Loucy (cell line): ENCODE measurements at regions not wholly inside any gene's neighbourhood (a gene's known extent, or its start where the extent isn't known, plus 50 kb on each side); places are given as distances from the start of the nearest gene placed in this dataset.

Source experiments
- H2AFZ ChIP-seq: fragments of 200-600 bp; sonication (generic); 2 replicates; pipeline ENCODE4 v1.6.0; 2016; ENCODE audit warnings: antibody characterized with exemption, mild to moderate bottlenecking, low read length, moderate library complexity
- H3F3A ChIP-seq: fragments of 200-600 bp; 2 replicates; pipeline ENCODE4 v1.6.0; 2016; ENCODE audit warnings: antibody characterized with exemption, low read depth, mild to moderate bottlenecking
- H3K27me3 ChIP-seq: fragments of 200-600 bp; sonication (generic); 2 replicates; pipeline ENCODE4 v1.6.1; 2014; ENCODE audit warnings: low read length, mild to moderate bottlenecking; ENCODE audit not compliant: insufficient read depth, poor library complexity, severe bottlenecking
- H3K36me3 ChIP-seq: fragments of 200-600 bp; sonication (generic); 2 replicates; pipeline ENCODE4 v1.6.1; 2016; ENCODE audit warnings: low read length; ENCODE audit not compliant: insufficient read depth
- H3K4me1 ChIP-seq: fragments of 200-600 bp; sonication (generic); 2 replicates; pipeline ENCODE4 v1.5.1; 2014; ENCODE audit warnings: low read length, mild to moderate bottlenecking; ENCODE audit not compliant: insufficient read depth, poor library complexity, severe bottlenecking
- H3K4me2 ChIP-seq: fragments of 200-600 bp; sonication (generic); 2 replicates; pipeline ENCODE4 v1.6.0; 2014; ENCODE audit warnings: antibody characterized with exemption, low read length, low read depth, mild to moderate bottlenecking; ENCODE audit not compliant: poor library complexity, severe bottlenecking
- H3K4me3 ChIP-seq: fragments of 200-600 bp; sonication (generic); 2 replicates; pipeline ENCODE4 v1.5.1; 2014; ENCODE audit warnings: low read length, mild to moderate bottlenecking, mixed read lengths; ENCODE audit not compliant: poor library complexity, severe bottlenecking
- H3K79me2 ChIP-seq: fragments of 200-600 bp; sonication (generic); 2 replicates; pipeline ENCODE4 v1.6.1; 2014; ENCODE audit warnings: low read length; ENCODE audit not compliant: insufficient read depth
- H3K9ac ChIP-seq: fragments of 200-600 bp; sonication (generic); 2 replicates; pipeline ENCODE4 v1.6.0; 2014; ENCODE audit warnings: mild to moderate bottlenecking, low read depth, low read length, moderate library complexity; ENCODE audit not compliant: poor library complexity, severe bottlenecking
- H3K9me2 ChIP-seq: fragments of 200-600 bp; sonication (generic); replicated peaks from 2 replicates; pipeline ENCODE4 v1.6.1; 2016; ENCODE audit warnings: low read depth, low read length, mixed read lengths
- H3K9me3 ChIP-seq: fragments of 200-600 bp; sonication (generic); 2 replicates; pipeline ENCODE4 v1.6.1; 2014; ENCODE audit warnings: mild to moderate bottlenecking, antibody characterized with exemption, low read length, low read depth; ENCODE audit not compliant: insufficient read depth
- H4K20me1 ChIP-seq: fragments of 200-600 bp; sonication (generic); 2 replicates; pipeline ENCODE4 v1.6.0; 2014; ENCODE audit warnings: antibody characterized with exemption, low read length, mild to moderate bottlenecking; ENCODE audit not compliant: insufficient read depth, poor library complexity, severe bottlenecking
- CTCF ChIP-seq: fragments of 200-600 bp; sonication (generic); conservative IDR thresholded peaks from 2 replicates; pipeline ENCODE4 v1.5.1; 2014; ENCODE audit warnings: mild to moderate bottlenecking, antibody characterized with exemption, low read length
- EZH2phosphoT487 ChIP-seq: fragments of 200-600 bp; IDR thresholded peaks from 2 replicates; pipeline ENCODE4 v1.6.1; 2018; ENCODE audit warnings: antibody characterized with exemption, mild to moderate bottlenecking, moderate library complexity, borderline replicate concordance

- Histone ChIP-seq H3K79me2 (no peaks in the 10 kb centered on the region), H4K20me1 (no peaks in the 10 kb centered on the region), H2AFZ (no peak overlapping the region), H3K4me3 (no peak overlapping the region), H3K4me2 (no peak overlapping the region), H3K9me3 (no peaks in the 10 kb centered on the region), H3K27me3 (no peaks in the 10 kb centered on the region), H3F3A (no peaks in the 10 kb centered on the region), H3K9me2 (no peaks in the 10 kb centered on the region), H3K9ac (no peak overlapping the region), H3K4me1 (no peaks in the 10 kb centered on the region), H3K36me3 (no peaks in the 10 kb centered on the region)
- TF ChIP-seq CTCF = no peak
- no peak for TF ChIP-seq EZH2phosphoT487
Measured at GRCh38 chr2:126824663-126825062, 74.0 kb upstream of the TEX51 start.

GRCh38 chr2:126825316-126825715 lies 73.4 kb upstream of the TEX51 start:
- Histone ChIP-seq H3K79me2 (no peaks in the 10 kb centered on the region), H3F3A (no peaks in the 10 kb centered on the region), H3K9me2 (no peaks in the 10 kb centered on the region), H3K4me3 (no peak overlapping the region), H3K27me3 (no peaks in the 10 kb centered on the region), H3K9me3 (no peaks in the 10 kb centered on the region), H4K20me1 (no peaks in the 10 kb centered on the region), H3K4me1 (no peaks in the 10 kb centered on the region), H3K9ac (no peak overlapping the region), H3K4me2 (no peak overlapping the region), H3K36me3 (no peaks in the 10 kb centered on the region), H2AFZ (no peak overlapping the region)
- TF ChIP-seq CTCF (no peak), EZH2phosphoT487 (no peak)

GRCh38 chr2:126826491-126826890 lies 72.2 kb upstream of the TEX51 start:
- Histone ChIP-seq H4K20me1 (no peaks in the 10 kb centered on the region), H3K4me2 (no peak overlapping the region), H3K27me3 (no peaks in the 10 kb centered on the region), H3K9ac (no peak overlapping the region), H3F3A (no peaks in the 10 kb centered on the region), H3K36me3 (no peaks in the 10 kb centered on the region), H3K79me2 (no peaks in the 10 kb centered on the region), H2AFZ (no peak overlapping the region), H3K4me3 (no peak overlapping the region), H3K9me2 (no peaks in the 10 kb centered on the region), H3K9me3 (no peaks in the 10 kb centered on the region), H3K4me1 (no peaks in the 10 kb centered on the region)
- TF ChIP-seq EZH2phosphoT487 (no peak), CTCF (no peak)
